CD4-positive, alpha-beta T cell treated with Interleukin-15 for 1 hour (primary cell): ENCODE measurements at regions not wholly inside any gene's neighbourhood (a gene's known extent, or its start where the extent isn't known, plus 50 kb on each side); places are given as distances from the start of the nearest gene placed in this dataset.

ENCODE experiments used
- DNase-seq: peaks from one replicate; pipeline ENCODE4 v3.0.0-alpha.2; 2020

- no peak for DNase-seq
These were observed 973.1 kb downstream of the TMEM182 start for GRCh38 chr2:103734911-103735310.

GRCh38 chr2:103738108-103738507 lies 976.3 kb downstream of the TMEM182 start:
- no peak for DNase-seq

- no peak for DNase-seq
These were observed 976.8 kb downstream of the TMEM182 start for GRCh38 chr2:103738606-103739005.

GRCh38 chr2:103739186-103739585 lies 977.4 kb downstream of the TMEM182 start:
- no peak for DNase-seq

GRCh38 chr2:103739921-103740320 lies 978.1 kb downstream of the TMEM182 start:
- no peak for DNase-seq

GRCh38 chr2:103740631-103741030 lies 978.8 kb downstream of the TMEM182 start:
- DNase-seq = no peak

GRCh38 chr2:103743195-103743594 lies 981.4 kb downstream of the TMEM182 start:
- DNase-seq = no peak

GRCh38 chr2:103754530-103754929 lies 992.7 kb downstream of the TMEM182 start:
- no peak for DNase-seq

GRCh38 chr2:103773884-103774283 lies 1012.1 kb downstream of the TMEM182 start:
- DNase-seq = no peak

- DNase-seq = no peak
These were observed 1018.4 kb downstream of the TMEM182 start for GRCh38 chr2:103780088-103780702.

- DNase-seq = no peak
These were observed 1019.5 kb downstream of the TMEM182 start for GRCh38 chr2:103781313-103781712.

GRCh38 chr2:103784261-103784660 lies 1022.4 kb downstream of the TMEM182 start:
- DNase-seq = no peak

GRCh38 chr2:103785432-103785831 lies 1023.6 kb downstream of the TMEM182 start:
- DNase-seq = no peak

- no peak for DNase-seq
These were observed 1024.1 kb downstream of the TMEM182 start for GRCh38 chr2:103785956-103786355.

GRCh38 chr2:103788389-103788788 lies 1026.6 kb downstream of the TMEM182 start:
- DNase-seq = no peak

GRCh38 chr2:103788951-103789350 lies 1027.1 kb downstream of the TMEM182 start:
- DNase-seq = no peak

GRCh38 chr2:103789381-103790095 lies 1027.7 kb downstream of the TMEM182 start:
- no peak for DNase-seq

- DNase-seq = no peak
These were observed 1030.2 kb downstream of the TMEM182 start for GRCh38 chr2:103792042-103792441.

GRCh38 chr2:103798291-103798690 lies 1036.5 kb downstream of the TMEM182 start:
- no peak for DNase-seq

- DNase-seq = no peak
These were observed 1042.2 kb downstream of the TMEM182 start for GRCh38 chr2:103804013-103804412.

- DNase-seq = no peak
These were observed 1043.9 kb downstream of the TMEM182 start for GRCh38 chr2:103805746-103806145.

- DNase-seq = no peak
These were observed 1045.1 kb upstream of the POU3F3 start for GRCh38 chr2:103808814-103809213.

GRCh38 chr2:103809415-103809814 lies 1044.5 kb upstream of the POU3F3 start:
- no peak for DNase-seq

- DNase-seq = no peak
These were observed 1043.9 kb upstream of the POU3F3 start for GRCh38 chr2:103809941-103810441.

- no peak for DNase-seq
These were observed 1043.0 kb upstream of the POU3F3 start for GRCh38 chr2:103810875-103811274.
